A549 (cell line): ENCODE measurements at regions not wholly inside any gene's neighbourhood (a gene's known extent, or its start where the extent isn't known, plus 50 kb on each side); places are given as distances from the start of the nearest gene placed in this dataset.

ENCODE experiments used
- ATAC-seq, 2 experiments: fragments of 200-7000 bp in 1 of 2; fragments of >200 bp in 1 of 2; cut with Nextera tagmentation in 1 of 2; cut with Tn5 transposase in 1 of 2; 3 replicates each; pipeline versions ENCODE4 v1.8.0 to v1.9.1; 2018 to 2020; ENCODE audit warnings: mild to moderate bottlenecking in 1 of 2, moderate library complexity in 1 of 2
- CTCF ChIA-PET: fragments of 300-600 bp; sonication (Branson Sonifier 250); formaldehyde crosslinking; extraction: SDS; loops from one replicate; lab custom pipeline; 2021; ENCODE audit warnings: antibody characterized with exemption, inconsistent platforms; lab: Yijun Ruan, JAX
- POLR2A ChIA-PET: fragments of 350-600 bp; formaldehyde crosslinking; extraction: SDS; loops from one replicate; lab custom pipeline; 2021; ENCODE audit warnings: antibody characterized with exemption, inconsistent platforms; lab: Yijun Ruan, JAX
- DNase-seq, 2 experiments: peaks; one replicate each; pipeline versions ENCODE4 v3.0.0 to v3.0.0-alpha.2; 2011 to 2016; ENCODE audit warnings: low read depth in 1 of 2, low spot score in 1 of 2
- FAIRE-seq: peaks from 2 replicates; lab custom pipeline; 2011; peaks lifted over from hg19 to GRCh38; lab: Jason Lieb, UNC
- H3K27ac ChIP-seq, 2 experiments: fragments of >200 bp; sonication (Bioruptor Twin); formaldehyde crosslinking; 3 replicates each; pipeline ENCODE4 v1.5.1; 2016 to 2017
- H3K4me1 ChIP-seq: fragments of >200 bp; sonication (Bioruptor Twin); formaldehyde crosslinking; 3 replicates; pipeline ENCODE4 v1.6.1; 2016
- H3K4me2 ChIP-seq: fragments of >200 bp; sonication (Bioruptor Twin); formaldehyde crosslinking; 3 replicates; pipeline ENCODE4 v1.6.1; 2016
- H3K4me3 ChIP-seq: fragments of >200 bp; sonication (Bioruptor Twin); formaldehyde crosslinking; 3 replicates; pipeline ENCODE4 v1.5.1; 2016
- H3K9me3 ChIP-seq: fragments of >200 bp; sonication (Bioruptor Twin); formaldehyde crosslinking; 3 replicates; pipeline ENCODE4 v1.6.1; 2016
- CBX2 ChIP-seq: fragments of 200-600 bp; sonication (generic); IDR thresholded peaks from 2 replicates; pipeline ENCODE4 v1.6.1; 2016; ENCODE audit warnings: low read depth, mild to moderate bottlenecking, borderline replicate concordance
- CBX8 ChIP-seq: fragments of 200-600 bp; sonication (generic); IDR thresholded peaks from 2 replicates; pipeline ENCODE4 v1.6.1; 2016
- CEBPB ChIP-seq, 2 experiments: fragments of >200 bp in 1 of 2; sonication (Bioruptor Twin) in 1 of 2; formaldehyde crosslinking in 1 of 2; IDR thresholded peaks; 2 replicates each; pipeline ENCODE4 v1.6.1; 2012 to 2016
- EHF ChIP-seq: fragments of 250-450 bp; sonication (Bioruptor Pico); IDR thresholded peaks from 2 replicates; pipeline ENCODE4 v1.5.0; 2020; ENCODE audit warnings: mild to moderate bottlenecking
- EHMT2 ChIP-seq: fragments of 200-600 bp; sonication (generic); IDR thresholded peaks from 2 replicates; pipeline ENCODE4 v1.6.1; 2016; ENCODE audit warnings: antibody characterized with exemption, low read depth, mild to moderate bottlenecking, moderate library complexity
- EP300 ChIP-seq, 2 experiments: fragments of >200 bp; sonication (Bioruptor Twin); formaldehyde crosslinking; IDR thresholded peaks; 2 replicates in 1 of 2; 3 replicates in 1 of 2; pipeline ENCODE4 v1.6.1; 2016 to 2017
- FOXS1 ChIP-seq: fragments of 250-450 bp; sonication (Bioruptor Pico); IDR thresholded peaks from 2 replicates; pipeline ENCODE4 v1.5.0; 2020; ENCODE audit warnings: mild to moderate bottlenecking, moderate library complexity
- GATA3 ChIP-seq: IDR thresholded peaks from 2 replicates; pipeline ENCODE4 v1.6.1; 2012; ENCODE audit warnings: borderline replicate concordance
- HDAC2 ChIP-seq: fragments of 200-600 bp; sonication (generic); IDR thresholded peaks from 2 replicates; pipeline ENCODE4 v1.6.1; 2016
- JUN ChIP-seq, 2 experiments: fragments of >200 bp; sonication (Bioruptor Twin); formaldehyde crosslinking; IDR thresholded peaks; 2 replicates in 1 of 2; 3 replicates in 1 of 2; pipeline ENCODE4 v1.6.1; 2016 to 2017
- NFE2L2 ChIP-seq: fragments of 150-350 bp; conservative IDR thresholded peaks from 2 replicates; pipeline ENCODE4 v1.6.1; 2014; ENCODE audit warnings: low read length
- POLR2A ChIP-seq: IDR thresholded peaks from 2 replicates; pipeline ENCODE4 v1.6.1; 2012; ENCODE audit warnings: mild to moderate bottlenecking, low read length
- RAD21 ChIP-seq, 2 experiments: fragments of >200 bp in 1 of 2; sonication (Bioruptor Twin) in 1 of 2; formaldehyde crosslinking in 1 of 2; IDR thresholded peaks in 1 of 2; conservative IDR thresholded peaks in 1 of 2; 2 replicates in 1 of 2; 3 replicates in 1 of 2; pipeline ENCODE4 v1.6.1; 2012 to 2018; ENCODE audit warnings: inconsistent platforms in 1 of 2
- RNF2 ChIP-seq: fragments of 200-600 bp; sonication (generic); IDR thresholded peaks from 2 replicates; pipeline ENCODE4 v1.6.1; 2016; ENCODE audit warnings: low read depth, mild to moderate bottlenecking, antibody characterized with exemption, moderate library complexity, borderline replicate concordance
- SMC3 ChIP-seq: fragments of >200 bp; sonication (Bioruptor Twin); formaldehyde crosslinking; IDR thresholded peaks from 3 replicates; pipeline ENCODE4 v1.6.1; 2018; ENCODE audit warnings: inconsistent platforms
- SREBF2 ChIP-seq: fragments of 450-650 bp; IDR thresholded peaks from 2 replicates; pipeline ENCODE4 v1.6.1; 2014; ENCODE audit warnings: mild to moderate bottlenecking, moderate library complexity
- TFCP2L1 ChIP-seq: fragments of 250-450 bp; sonication (Bioruptor Pico); IDR thresholded peaks from 2 replicates; pipeline ENCODE4 v1.5.0; 2021; ENCODE audit warnings: mild to moderate bottlenecking
- ZFP36 ChIP-seq: fragments of 450-650 bp; IDR thresholded peaks from 2 replicates; pipeline ENCODE4 v1.6.1; 2014; ENCODE audit warnings: borderline replicate concordance; ENCODE audit not compliant: partially characterized antibody
- WGBS: methylation state at CpG from one replicate; pipeline ENCODE4 v1.1.6; 2017; ENCODE audit errors: missing lambda C conversion rate; 5-methylcytosine and 5-hydroxymethylcytosine counted together
- TF ChIP-seq, protein P1 (sequence below): IDR thresholded peaks from 2 replicates; pipeline ENCODE4 v1.6.1; 2012
- TF ChIP-seq, protein P2 (sequence below): fragments of >200 bp; sonication (Bioruptor Twin); formaldehyde crosslinking; IDR thresholded peaks from 3 replicates; pipeline ENCODE4 v1.6.1; 2016
- TF ChIP-seq, protein P3 (sequence below): fragments of 200-600 bp; sonication (generic); IDR thresholded peaks from 2 replicates; pipeline ENCODE4 v1.6.1; 2016; ENCODE audit warnings: antibody characterized with exemption, mild to moderate bottlenecking, moderate library complexity
- TF ChIP-seq, protein P4 (sequence below): fragments of 450-650 bp; IDR thresholded peaks from 2 replicates; pipeline ENCODE4 v1.6.1; 2014; ENCODE audit warnings: antibody characterized with exemption
- TF ChIP-seq, protein P5 (sequence below): fragments of 250-450 bp; sonication (Bioruptor Pico); IDR thresholded peaks from 2 replicates; pipeline ENCODE4 v1.5.0; 2021; ENCODE audit warnings: mild to moderate bottlenecking, moderate library complexity, borderline replicate concordance

DNA sequence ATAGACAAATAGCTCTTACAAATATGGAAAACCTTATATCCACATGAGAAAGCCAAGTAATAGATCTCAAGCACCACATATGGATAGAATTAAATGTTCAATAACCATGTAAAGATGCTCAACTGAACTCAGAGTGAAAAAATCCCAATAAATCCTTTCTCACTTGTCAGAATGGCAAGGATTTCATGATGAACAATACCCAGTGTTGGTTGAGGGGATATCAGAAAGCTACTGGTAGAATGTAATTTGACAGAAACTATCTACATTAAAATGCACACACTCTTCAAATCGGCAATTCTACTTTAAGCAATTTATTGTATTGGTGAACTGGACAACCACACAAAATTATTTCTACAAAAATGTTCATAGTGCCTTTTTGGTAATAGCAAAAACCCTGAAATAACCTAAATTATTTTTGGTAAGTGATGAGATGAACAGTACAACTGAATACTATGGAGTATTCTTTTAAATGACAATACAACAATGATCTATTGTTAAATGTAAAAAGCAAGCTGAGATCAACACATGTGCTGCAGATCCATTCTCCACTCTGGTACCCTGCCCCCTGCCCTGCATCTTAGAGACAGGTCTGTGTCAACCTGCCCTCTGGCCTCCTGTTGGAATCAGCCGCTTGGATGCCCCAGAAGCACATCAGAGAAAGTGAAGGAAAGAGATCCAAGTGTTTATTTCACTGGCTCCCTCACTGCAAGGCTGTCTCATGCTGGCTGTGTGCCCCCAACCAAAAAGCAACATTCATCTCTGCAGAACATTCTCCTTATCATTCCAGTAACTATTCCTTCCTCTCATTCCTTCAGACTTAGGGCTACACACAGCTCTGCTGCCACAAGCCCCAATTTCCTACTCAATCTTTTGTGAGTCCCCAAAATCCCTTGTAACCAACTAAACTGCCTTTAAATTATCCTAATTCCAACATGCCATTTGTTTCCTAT lies 442.5 kb downstream of the LRATD1 start:
- POLR2A ChIA-PET: no interaction called here
- WGBS: 22% methylated on average over 2 of the region's 2 CpGs
- Histone ChIP-seq H3K27ac (no peak overlapping the region), H3K4me3 (no peak overlapping the region), H3K9me3 (peaks cover 3% of the 10 kb centered on the region; the same call in 2 of the 3 replicates), H3K4me1 (no peaks in the 10 kb centered on the region), H3K4me2 (no peak overlapping the region)
- no peak for DNase-seq
- TF ChIP-seq JUN (IDR thresholded peaks at IDR 0.05): no peak
- TF ChIP-seq, protein P1, sequence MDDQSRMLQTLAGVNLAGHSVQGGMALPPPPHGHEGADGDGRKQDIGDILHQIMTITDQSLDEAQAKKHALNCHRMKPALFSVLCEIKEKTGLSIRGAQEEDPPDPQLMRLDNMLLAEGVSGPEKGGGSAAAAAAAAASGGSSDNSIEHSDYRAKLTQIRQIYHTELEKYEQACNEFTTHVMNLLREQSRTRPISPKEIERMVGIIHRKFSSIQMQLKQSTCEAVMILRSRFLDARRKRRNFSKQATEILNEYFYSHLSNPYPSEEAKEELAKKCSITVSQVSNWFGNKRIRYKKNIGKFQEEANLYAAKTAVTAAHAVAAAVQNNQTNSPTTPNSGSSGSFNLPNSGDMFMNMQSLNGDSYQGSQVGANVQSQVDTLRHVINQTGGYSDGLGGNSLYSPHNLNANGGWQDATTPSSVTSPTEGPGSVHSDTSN: no peak
- TF ChIP-seq RAD21 (conservative IDR thresholded peaks at IDR 0.05 in 1 of 2, IDR thresholded peaks at IDR 0.05 in 1 of 2): no peak
- TF ChIP-seq FOXS1 (CRISPR knock-in tag): no peak
- TF ChIP-seq RNF2: no peak
- TF ChIP-seq, protein P2, sequence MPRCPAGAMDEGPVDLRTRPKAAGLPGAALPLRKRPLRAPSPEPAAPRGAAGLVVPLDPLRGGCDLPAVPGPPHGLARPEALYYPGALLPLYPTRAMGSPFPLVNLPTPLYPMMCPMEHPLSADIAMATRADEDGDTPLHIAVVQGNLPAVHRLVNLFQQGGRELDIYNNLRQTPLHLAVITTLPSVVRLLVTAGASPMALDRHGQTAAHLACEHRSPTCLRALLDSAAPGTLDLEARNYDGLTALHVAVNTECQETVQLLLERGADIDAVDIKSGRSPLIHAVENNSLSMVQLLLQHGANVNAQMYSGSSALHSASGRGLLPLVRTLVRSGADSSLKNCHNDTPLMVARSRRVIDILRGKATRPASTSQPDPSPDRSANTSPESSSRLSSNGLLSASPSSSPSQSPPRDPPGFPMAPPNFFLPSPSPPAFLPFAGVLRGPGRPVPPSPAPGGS: no peak
- no peak for TF ChIP-seq CBX8
- no peak for TF ChIP-seq CEBPB (IDR thresholded peaks at IDR 0.05)
- TF ChIP-seq EHMT2: no peak
- no peak for TF ChIP-seq EP300 (IDR thresholded peaks at IDR 0.05)
- no peak for TF ChIP-seq NFE2L2
- TF ChIP-seq TFCP2L1: no peak
- TF ChIP-seq, protein P3, sequence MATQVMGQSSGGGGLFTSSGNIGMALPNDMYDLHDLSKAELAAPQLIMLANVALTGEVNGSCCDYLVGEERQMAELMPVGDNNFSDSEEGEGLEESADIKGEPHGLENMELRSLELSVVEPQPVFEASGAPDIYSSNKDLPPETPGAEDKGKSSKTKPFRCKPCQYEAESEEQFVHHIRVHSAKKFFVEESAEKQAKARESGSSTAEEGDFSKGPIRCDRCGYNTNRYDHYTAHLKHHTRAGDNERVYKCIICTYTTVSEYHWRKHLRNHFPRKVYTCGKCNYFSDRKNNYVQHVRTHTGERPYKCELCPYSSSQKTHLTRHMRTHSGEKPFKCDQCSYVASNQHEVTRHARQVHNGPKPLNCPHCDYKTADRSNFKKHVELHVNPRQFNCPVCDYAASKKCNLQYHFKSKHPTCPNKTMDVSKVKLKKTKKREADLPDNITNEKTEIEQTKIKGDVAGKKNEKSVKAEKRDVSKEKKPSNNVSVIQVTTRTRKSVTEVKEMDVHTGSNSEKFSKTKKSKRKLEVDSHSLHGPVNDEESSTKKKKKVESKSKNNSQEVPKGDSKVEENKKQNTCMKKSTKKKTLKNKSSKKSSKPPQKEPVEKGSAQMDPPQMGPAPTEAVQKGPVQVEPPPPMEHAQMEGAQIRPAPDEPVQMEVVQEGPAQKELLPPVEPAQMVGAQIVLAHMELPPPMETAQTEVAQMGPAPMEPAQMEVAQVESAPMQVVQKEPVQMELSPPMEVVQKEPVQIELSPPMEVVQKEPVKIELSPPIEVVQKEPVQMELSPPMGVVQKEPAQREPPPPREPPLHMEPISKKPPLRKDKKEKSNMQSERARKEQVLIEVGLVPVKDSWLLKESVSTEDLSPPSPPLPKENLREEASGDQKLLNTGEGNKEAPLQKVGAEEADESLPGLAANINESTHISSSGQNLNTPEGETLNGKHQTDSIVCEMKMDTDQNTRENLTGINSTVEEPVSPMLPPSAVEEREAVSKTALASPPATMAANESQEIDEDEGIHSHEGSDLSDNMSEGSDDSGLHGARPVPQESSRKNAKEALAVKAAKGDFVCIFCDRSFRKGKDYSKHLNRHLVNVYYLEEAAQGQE: no peak
- TF ChIP-seq SREBF2: no peak
- TF ChIP-seq, protein P4, sequence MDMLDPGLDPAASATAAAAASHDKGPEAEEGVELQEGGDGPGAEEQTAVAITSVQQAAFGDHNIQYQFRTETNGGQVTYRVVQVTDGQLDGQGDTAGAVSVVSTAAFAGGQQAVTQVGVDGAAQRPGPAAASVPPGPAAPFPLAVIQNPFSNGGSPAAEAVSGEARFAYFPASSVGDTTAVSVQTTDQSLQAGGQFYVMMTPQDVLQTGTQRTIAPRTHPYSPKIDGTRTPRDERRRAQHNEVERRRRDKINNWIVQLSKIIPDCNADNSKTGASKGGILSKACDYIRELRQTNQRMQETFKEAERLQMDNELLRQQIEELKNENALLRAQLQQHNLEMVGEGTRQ: no peak
- TF ChIP-seq ZFP36: no peak
- no peak for TF ChIP-seq POLR2A
- CTCF ChIA-PET: no interaction called here
- no peak for ATAC-seq
- no peak for FAIRE-seq

DNA sequence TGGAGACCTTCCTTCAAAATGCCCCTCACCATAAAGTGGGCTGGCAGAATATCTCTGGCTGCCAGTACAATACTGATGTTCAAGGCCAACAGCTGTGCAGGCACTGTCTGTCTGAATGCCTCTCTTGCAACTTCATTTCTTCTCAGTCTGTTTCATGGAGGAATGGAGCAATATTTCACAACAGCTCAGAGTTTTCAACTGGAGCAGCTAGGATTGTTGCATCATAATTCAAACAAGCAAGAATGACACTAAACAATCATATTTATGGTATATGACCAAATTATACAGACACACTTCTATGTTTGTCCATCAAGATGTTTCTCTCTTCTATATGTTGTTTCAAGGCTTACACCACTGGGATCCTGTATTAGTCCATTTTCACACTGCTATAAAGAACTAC lies 444.2 kb downstream of the LRATD1 start:
- POLR2A ChIA-PET: no interaction called here
- H3K4me2 ChIP-seq: no peak overlapping the region
- FAIRE-seq: no peak
- CTCF ChIA-PET: no interaction called here
- no peaks in the 10 kb centered on the region for H3K4me1 ChIP-seq
- no peak for ATAC-seq
- no peak overlapping the region for H3K4me3 ChIP-seq
- H3K9me3 ChIP-seq: peaks cover 3% of the 10 kb centered on the region; the same call in 2 of the 3 replicates
- DNase-seq: no peak
- no peak overlapping the region for H3K27ac ChIP-seq
- TF ChIP-seq SMC3 (no peak), EHF (CRISPR knock-in tag) (no peak), HDAC2 (no peak), GATA3 (no peak), CBX2 (no peak), POLR2A (no peak)
- TF ChIP-seq, protein P5, sequence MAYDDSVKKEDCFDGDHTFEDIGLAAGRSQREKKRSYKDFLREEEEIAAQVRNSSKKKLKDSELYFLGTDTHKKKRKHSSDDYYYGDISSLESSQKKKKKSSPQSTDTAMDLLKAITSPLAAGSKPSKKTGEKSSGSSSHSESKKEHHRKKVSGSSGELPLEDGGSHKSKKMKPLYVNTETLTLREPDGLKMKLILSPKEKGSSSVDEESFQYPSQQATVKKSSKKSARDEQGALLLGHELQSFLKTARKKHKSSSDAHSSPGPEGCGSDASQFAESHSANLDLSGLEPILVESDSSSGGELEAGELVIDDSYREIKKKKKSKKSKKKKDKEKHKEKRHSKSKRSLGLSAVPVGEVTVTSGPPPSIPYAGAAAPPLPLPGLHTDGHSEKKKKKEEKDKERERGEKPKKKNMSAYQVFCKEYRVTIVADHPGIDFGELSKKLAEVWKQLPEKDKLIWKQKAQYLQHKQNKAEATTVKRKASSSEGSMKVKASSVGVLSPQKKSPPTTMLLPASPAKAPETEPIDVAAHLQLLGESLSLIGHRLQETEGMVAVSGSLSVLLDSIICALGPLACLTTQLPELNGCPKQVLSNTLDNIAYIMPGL (CRISPR knock-in tag): no peak
- TF ChIP-seq, protein P3: no peak
- TF ChIP-seq, protein P2: no peak
